GM12872 (cell line): ENCODE measurements at regions not wholly inside any gene's neighbourhood (a gene's known extent, or its start where the extent isn't known, plus 50 kb on each side); places are given as distances from the start of the nearest gene placed in this dataset.

Experiments
- CTCF ChIP-seq: IDR thresholded peaks from 3 replicates; pipeline ENCODE4 v1.5.1; 2011; ENCODE audit warnings: low read depth, mild to moderate bottlenecking, low read length, moderate library complexity; ENCODE audit not compliant: insufficient read depth

- no peak for TF ChIP-seq CTCF
These were observed 61.7 kb downstream of the PLEKHG1 start for GRCh38 chr6:150661216-150662007.

- no peak for TF ChIP-seq CTCF
These were observed 63.1 kb downstream of the PLEKHG1 start for GRCh38 chr6:150662814-150663213.

- no peak for TF ChIP-seq CTCF
These were observed 64.4 kb downstream of the PLEKHG1 start for GRCh38 chr6:150664091-150664490.

GRCh38 chr6:150666071-150666470 lies 66.4 kb downstream of the PLEKHG1 start:
- no peak for TF ChIP-seq CTCF

GRCh38 chr6:150667359-150667758 lies 67.7 kb downstream of the PLEKHG1 start:
- no peak for TF ChIP-seq CTCF

- no peak for TF ChIP-seq CTCF
These were observed 68.5 kb downstream of the PLEKHG1 start for GRCh38 chr6:150667977-150668716.

- no peak for TF ChIP-seq CTCF
These were observed 69.2 kb downstream of the PLEKHG1 start for GRCh38 chr6:150668900-150669302.
